SIG-M5 treated with dmso at 0.1 percent for 504 hours (cell line): ENCODE measurements at regions not wholly inside any gene's neighbourhood (a gene's known extent, or its start where the extent isn't known, plus 50 kb on each side); places are given as distances from the start of the nearest gene placed in this dataset.

Experiments used
- DNase-seq: peaks from one replicate; lab custom pipeline; 2025; ENCODE audit not compliant: unreplicated experiment; lab: John Stamatoyannopoulos, UW

- DNase-seq: no peak
These were observed 50.3 kb downstream of the BMAL2 start for GRCh38 chr12:27382924-27383323.

- DNase-seq: peak; percentile 43
These were observed 51.0 kb downstream of the BMAL2 start for GRCh38 chr12:27383429-27384260.

- no peak for DNase-seq
These were observed 51.6 kb downstream of the BMAL2 start for GRCh38 chr12:27384261-27384590.

- DNase-seq: no peak
These were observed 53.3 kb downstream of the BMAL2 start for GRCh38 chr12:27385766-27386564.

GRCh38 chr12:27387473-27387872 lies 54.8 kb downstream of the BMAL2 start:
- DNase-seq: no peak

GRCh38 chr12:27388650-27389049 lies 56.0 kb downstream of the BMAL2 start:
- DNase-seq: no peak

- DNase-seq: no peak
These were observed 51.9 kb upstream of the SMCO2 start for GRCh38 chr12:27394676-27395075.

- peak; percentile 24 for DNase-seq
These were observed 50.2 kb upstream of the SMCO2 start for GRCh38 chr12:27396216-27396815.
